IPS-18a (cell line): ENCODE measurements at regions not wholly inside any gene's neighbourhood (a gene's known extent, or its start where the extent isn't known, plus 50 kb on each side); places are given as distances from the start of the nearest gene placed in this dataset.
"Not testable (repeated sequence)": the region's sequence is repeated elsewhere in the genome, so short reads cannot be mapped to it uniquely, and the experiment has no call there.

Experiments used
- H3K27ac ChIP-seq: one replicate; pipeline ENCODE4 v1.5.1; 2013; ENCODE audit warnings: low read length
- H3K27me3 ChIP-seq: one replicate; pipeline ENCODE4 v1.6.1; 2013; ENCODE audit warnings: mild to moderate bottlenecking, low read length; ENCODE audit not compliant: control insufficient read depth, insufficient read depth
- H3K36me3 ChIP-seq: one replicate; pipeline ENCODE4 v1.6.1; 2013; ENCODE audit warnings: low read depth, low read length; ENCODE audit not compliant: control insufficient read depth
- H3K4me1 ChIP-seq: one replicate; pipeline ENCODE4 v1.6.1; 2013; ENCODE audit warnings: low read depth, low read length; ENCODE audit not compliant: control insufficient read depth
- H3K4me3 ChIP-seq: one replicate; pipeline ENCODE4 v1.5.1; 2013; ENCODE audit warnings: low read length
- H3K9ac ChIP-seq: one replicate; pipeline ENCODE4 v1.6.1; 2013; ENCODE audit warnings: mild to moderate bottlenecking, low read length, moderate library complexity
- H3K9me3 ChIP-seq: one replicate; pipeline ENCODE4 v1.6.1; 2013; ENCODE audit warnings: low read depth, low read length; ENCODE audit not compliant: control insufficient read depth

GRCh38 chr7:125459038-125459437, 529.4 kb upstream of the POT1 start:
- Histone ChIP-seq H3K9me3 (no peaks in the 10 kb centered on the region), H3K4me3 (no peak overlapping the region), H3K27ac (no peak overlapping the region), H3K4me1 (no peaks in the 10 kb centered on the region), H3K27me3 (no peaks in the 10 kb centered on the region), H3K36me3 (no peaks in the 10 kb centered on the region), H3K9ac (no peak overlapping the region)

GRCh38 chr7:125450749-125451148, 521.1 kb upstream of the POT1 start:
- H3K27me3 ChIP-seq = no peaks in the 10 kb centered on the region
- no peaks in the 10 kb centered on the region for H3K9me3 ChIP-seq
- no peak overlapping the region for H3K9ac ChIP-seq
- H3K4me3 ChIP-seq = no peak overlapping the region
- no peak overlapping the region for H3K27ac ChIP-seq
- H3K4me1 ChIP-seq = no peaks in the 10 kb centered on the region
- H3K36me3 ChIP-seq = no peaks in the 10 kb centered on the region

- no peaks in the 10 kb centered on the region for H3K27me3 ChIP-seq
These were observed 516.2 kb upstream of the POT1 start for GRCh38 chr7:125445836-125446235.

GRCh38 chr7:125444864-125445263, 515.2 kb upstream of the POT1 start:
- H3K27ac ChIP-seq = no peak overlapping the region
- no peak overlapping the region for H3K9ac ChIP-seq
- no peaks in the 10 kb centered on the region for H3K9me3 ChIP-seq
- no peaks in the 10 kb centered on the region for H3K36me3 ChIP-seq
- no peaks in the 10 kb centered on the region for H3K27me3 ChIP-seq
- H3K4me3 ChIP-seq = no peak overlapping the region
- no peaks in the 10 kb centered on the region for H3K4me1 ChIP-seq

More at GRCh38 chr7:125445836-125446235, 516.2 kb upstream of the POT1 start:
- Histone ChIP-seq H3K4me1 (no peaks in the 10 kb centered on the region), H3K27ac (no peak overlapping the region), H3K36me3 (no peaks in the 10 kb centered on the region), H3K9me3 (no peaks in the 10 kb centered on the region), H3K9ac (no peak overlapping the region), H3K4me3 (no peak overlapping the region)

- no peak overlapping the region for H3K4me3 ChIP-seq
- no peak overlapping the region for H3K27ac ChIP-seq
- no peaks in the 10 kb centered on the region for H3K4me1 ChIP-seq
- no peaks in the 10 kb centered on the region for H3K9me3 ChIP-seq
- H3K9ac ChIP-seq = no peak overlapping the region
- no peaks in the 10 kb centered on the region for H3K36me3 ChIP-seq
- H3K27me3 ChIP-seq = no peaks in the 10 kb centered on the region
These were observed 506.6 kb upstream of the POT1 start for GRCh38 chr7:125436220-125436619.

GRCh38 chr7:125431349-125431748, 501.7 kb upstream of the POT1 start:
- Histone ChIP-seq H3K9ac (no peak overlapping the region), H3K27me3 (no peaks in the 10 kb centered on the region), H3K9me3 (no peaks in the 10 kb centered on the region), H3K27ac (no peak overlapping the region), H3K4me3 (no peak overlapping the region), H3K36me3 (no peaks in the 10 kb centered on the region), H3K4me1 (no peaks in the 10 kb centered on the region)

GRCh38 chr7:125430013-125430412, 500.4 kb upstream of the POT1 start:
- H3K27me3 ChIP-seq = no peaks in the 10 kb centered on the region
- no peak overlapping the region for H3K4me3 ChIP-seq
- H3K36me3 ChIP-seq = no peaks in the 10 kb centered on the region
- no peak overlapping the region for H3K9ac ChIP-seq
- no peaks in the 10 kb centered on the region for H3K4me1 ChIP-seq
- no peaks in the 10 kb centered on the region for H3K9me3 ChIP-seq
- H3K27ac ChIP-seq = no peak overlapping the region

GRCh38 chr7:125427676-125428075, 498.1 kb upstream of the POT1 start:
- Histone ChIP-seq H3K27ac (no peak overlapping the region), H3K4me1 (no peaks in the 10 kb centered on the region), H3K4me3 (no peak overlapping the region), H3K9ac (no peak overlapping the region), H3K27me3 (no peaks in the 10 kb centered on the region), H3K9me3 (no peaks in the 10 kb centered on the region), H3K36me3 (no peaks in the 10 kb centered on the region)

- Histone ChIP-seq H3K4me1 (no peaks in the 10 kb centered on the region), H3K27me3 (no peaks in the 10 kb centered on the region), H3K36me3 (no peaks in the 10 kb centered on the region), H3K9ac (no peak overlapping the region), H3K9me3 (no peaks in the 10 kb centered on the region), H3K4me3 (no peak overlapping the region), H3K27ac (no peak overlapping the region)
These were observed 495.9 kb upstream of the POT1 start for GRCh38 chr7:125425506-125425905.

GRCh38 chr7:125424721-125425120, 495.1 kb upstream of the POT1 start:
- no peaks in the 10 kb centered on the region for H3K36me3 ChIP-seq
- H3K4me3 ChIP-seq = no peak overlapping the region
- H3K27ac ChIP-seq = no peak overlapping the region
- no peaks in the 10 kb centered on the region for H3K9me3 ChIP-seq
- no peaks in the 10 kb centered on the region for H3K4me1 ChIP-seq
- H3K9ac ChIP-seq = no peak overlapping the region
- no peaks in the 10 kb centered on the region for H3K27me3 ChIP-seq

- Histone ChIP-seq H3K9ac (no peak overlapping the region), H3K4me1 (no peaks in the 10 kb centered on the region), H3K4me3 (no peak overlapping the region), H3K9me3 (no peaks in the 10 kb centered on the region), H3K36me3 (no peaks in the 10 kb centered on the region), H3K27ac (no peak overlapping the region), H3K27me3 (no peaks in the 10 kb centered on the region)
These were observed 494.0 kb upstream of the POT1 start for GRCh38 chr7:125423458-125424155.

- not testable (repeated sequence) for H3K9me3 ChIP-seq, H3K27ac ChIP-seq, H3K27me3 ChIP-seq, H3K4me1 ChIP-seq, H3K9ac ChIP-seq, H3K36me3 ChIP-seq, H3K4me3 ChIP-seq
These were observed 491.8 kb upstream of the POT1 start for GRCh38 chr7:125421407-125421806.
